ENCODE measurements at regions not wholly inside any gene's neighbourhood (a gene's known extent, or its start where the extent isn't known, plus 50 kb on each side); places are given as distances from the start of the nearest gene placed in this dataset.

- TF ChIP-seq CTCF (conservative IDR thresholded peaks at IDR 0.05 in 1 of 2, IDR thresholded peaks at IDR 0.05 in 1 of 2; ENCODE audit: low read depth in 1 of 2, low read length in 2 of 2) = no peak
- TF ChIP-seq EZH2 (IDR thresholded peaks at IDR 0.05; ENCODE audit: low read length, missing control alignments) = no peak
- H3K9me3 ChIP-seq (ENCODE audit: control insufficient read depth, insufficient read depth, low read depth, low read length) = no peaks in the 10 kb centered on the region
- H3K27me3 ChIP-seq (ENCODE audit: control insufficient read depth, insufficient read depth, low read length) = no peaks in the 10 kb centered on the region
- H4K20me1 ChIP-seq (ENCODE audit: control insufficient read depth, extremely low read depth, insufficient read depth, low read length) = no peaks in the 10 kb centered on the region
- no peak overlapping the region for H3K4me3 ChIP-seq (replicated peaks in 1 of 4; ENCODE audit: control extremely low read depth in 1 of 4, insufficient read depth in 1 of 4, low read depth in 3 of 4, low read length in 4 of 4)
- no peak overlapping the region for H3K4me2 ChIP-seq (ENCODE audit: extremely low read depth, insufficient read depth, low read length)
- no peak overlapping the region for H3K9ac ChIP-seq (ENCODE audit: insufficient read depth, low read length)
- H3K4me1 ChIP-seq (ENCODE audit: control insufficient read depth, extremely low read depth, insufficient read depth, low read length) = no peaks in the 10 kb centered on the region
- H3K36me3 ChIP-seq (ENCODE audit: control insufficient read depth, insufficient read depth, low read length) = no peaks in the 10 kb centered on the region
- no peaks in the 10 kb centered on the region for H3K79me2 ChIP-seq (ENCODE audit: control insufficient read depth, insufficient read depth, low read length)
- DNase-seq (ENCODE audit: low read depth in 2 of 2) = peak in 1 of 2 donors; percentile 49
- no peak overlapping the region for H3K27ac ChIP-seq (ENCODE audit: insufficient read depth, low read length)
- no peak overlapping the region for H2AFZ ChIP-seq (ENCODE audit: low read length)
These were observed 337.0 kb downstream of the PTEN start for GRCh38 chr10:88200312-88201032.

GRCh38 chr10:88205842-88206446 lies 342.5 kb downstream of the PTEN start:
- Histone ChIP-seq H2AFZ (ENCODE audit: low read length) (no peak overlapping the region), H3K27me3 (ENCODE audit: control insufficient read depth, insufficient read depth, low read length) (no peaks in the 10 kb centered on the region), H3K27ac (ENCODE audit: insufficient read depth, low read length) (no peak overlapping the region), H4K20me1 (ENCODE audit: control insufficient read depth, extremely low read depth, insufficient read depth, low read length) (no peaks in the 10 kb centered on the region), H3K9ac (ENCODE audit: insufficient read depth, low read length) (no peak overlapping the region), H3K4me3 (replicated peaks in 1 of 4; ENCODE audit: control extremely low read depth in 1 of 4, insufficient read depth in 1 of 4, low read depth in 3 of 4, low read length in 4 of 4) (no peak overlapping the region), H3K79me2 (ENCODE audit: control insufficient read depth, insufficient read depth, low read length) (no peaks in the 10 kb centered on the region), H3K9me3 (ENCODE audit: control insufficient read depth, insufficient read depth, low read depth, low read length) (no peaks in the 10 kb centered on the region), H3K4me2 (ENCODE audit: extremely low read depth, insufficient read depth, low read length) (no peak overlapping the region), H3K36me3 (ENCODE audit: control insufficient read depth, insufficient read depth, low read length) (no peaks in the 10 kb centered on the region), H3K4me1 (ENCODE audit: control insufficient read depth, extremely low read depth, insufficient read depth, low read length) (no peaks in the 10 kb centered on the region)
- TF ChIP-seq CTCF (conservative IDR thresholded peaks at IDR 0.05 in 1 of 2, IDR thresholded peaks at IDR 0.05 in 1 of 2; ENCODE audit: low read depth in 1 of 2, low read length in 2 of 2) (no peak), EZH2 (IDR thresholded peaks at IDR 0.05; ENCODE audit: low read length, missing control alignments) (no peak)
- DNase-seq (ENCODE audit: low read depth in 2 of 2) = peak in 1 of 2 donors; percentile 16

- H3K36me3 ChIP-seq (ENCODE audit: control insufficient read depth, insufficient read depth, low read length) = no peaks in the 10 kb centered on the region
- H3K27ac ChIP-seq (ENCODE audit: insufficient read depth, low read length) = no peak overlapping the region
- H4K20me1 ChIP-seq (ENCODE audit: control insufficient read depth, extremely low read depth, insufficient read depth, low read length) = no peaks in the 10 kb centered on the region
- TF ChIP-seq EZH2 (IDR thresholded peaks at IDR 0.05; ENCODE audit: low read length, missing control alignments) (no peak), CTCF (conservative IDR thresholded peaks at IDR 0.05 in 1 of 2, IDR thresholded peaks at IDR 0.05 in 1 of 2; ENCODE audit: low read depth in 1 of 2, low read length in 2 of 2) (no peak)
- H3K9me3 ChIP-seq (ENCODE audit: control insufficient read depth, insufficient read depth, low read depth, low read length) = no peaks in the 10 kb centered on the region
- H3K4me3 ChIP-seq (replicated peaks in 1 of 4; ENCODE audit: control extremely low read depth in 1 of 4, insufficient read depth in 1 of 4, low read depth in 3 of 4, low read length in 4 of 4) = no peak overlapping the region
- H3K27me3 ChIP-seq (ENCODE audit: control insufficient read depth, insufficient read depth, low read length) = no peaks in the 10 kb centered on the region
- H3K4me1 ChIP-seq (ENCODE audit: control insufficient read depth, extremely low read depth, insufficient read depth, low read length) = no peaks in the 10 kb centered on the region
- no peak for DNase-seq (ENCODE audit: low read depth in 2 of 2)
- H3K79me2 ChIP-seq (ENCODE audit: control insufficient read depth, insufficient read depth, low read length) = no peaks in the 10 kb centered on the region
- H2AFZ ChIP-seq (ENCODE audit: low read length) = no peak overlapping the region
- no peak overlapping the region for H3K4me2 ChIP-seq (ENCODE audit: extremely low read depth, insufficient read depth, low read length)
- H3K9ac ChIP-seq (ENCODE audit: insufficient read depth, low read length) = no peak overlapping the region
These were observed 343.7 kb downstream of the PTEN start for GRCh38 chr10:88207121-88207546.
